Liver (tissue), 3 donors: ENCODE measurements at regions not wholly inside any gene's neighbourhood (a gene's known extent, or its start where the extent isn't known, plus 50 kb on each side); places are given as distances from the start of the nearest gene placed in this dataset.

Experiments used
- HNF4G ChIP-seq: IDR thresholded peaks from 2 replicates; pipeline ENCODE4 v1.6.1; 2016; ENCODE audit warnings: antibody characterized with exemption
- TAF1 ChIP-seq: conservative IDR thresholded peaks from 2 replicates; pipeline ENCODE4 v1.6.1; 2016; ENCODE audit warnings: antibody characterized with exemption, mild to moderate bottlenecking
- YY1 ChIP-seq: IDR thresholded peaks from 2 replicates; pipeline ENCODE4 v1.6.1; 2016; ENCODE audit warnings: antibody characterized with exemption, mild to moderate bottlenecking
- TF ChIP-seq, protein P1 (sequence below): fragments of 150-350 bp; IDR thresholded peaks from 2 replicates; pipeline ENCODE4 v1.5.1; 2017; ENCODE audit warnings: improper control_type of control experiment, low read depth, low read length; ENCODE audit not compliant: missing input control
- TF ChIP-seq, protein P2 (sequence below): IDR thresholded peaks from 2 replicates; pipeline ENCODE4 v1.6.1; 2016; ENCODE audit warnings: antibody characterized with exemption
- donor health status: healthy.
- donor health status: healthy.

DNA sequence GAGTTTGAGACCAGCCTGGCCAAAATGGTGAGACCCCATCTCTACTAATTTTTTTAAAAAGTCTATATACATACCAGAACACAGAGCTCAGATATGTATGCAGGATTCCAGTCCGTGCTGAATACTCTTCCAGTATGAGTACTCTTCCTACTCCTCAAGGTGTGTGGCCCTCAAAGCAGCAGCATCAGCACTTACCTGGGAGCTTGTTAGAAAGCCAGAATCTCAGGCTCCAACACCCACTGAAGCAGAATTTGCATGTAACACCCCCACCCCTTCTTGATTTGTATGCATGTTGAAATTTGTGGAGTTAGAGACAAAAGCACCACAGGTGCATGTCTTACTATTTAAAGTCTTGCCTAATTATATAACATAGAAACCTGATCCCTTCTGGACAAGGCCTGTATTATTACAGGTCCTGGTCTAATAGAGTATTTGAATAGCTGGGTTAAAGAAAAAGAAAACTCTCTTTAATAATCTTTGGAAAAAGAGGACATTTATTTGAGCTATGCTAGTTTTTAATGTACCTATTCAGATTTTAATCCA is 50.3 kb upstream of the NFE2L2 start:
- no peak for TF ChIP-seq YY1
- no peak for TF ChIP-seq TAF1
- TF ChIP-seq, protein P1, sequence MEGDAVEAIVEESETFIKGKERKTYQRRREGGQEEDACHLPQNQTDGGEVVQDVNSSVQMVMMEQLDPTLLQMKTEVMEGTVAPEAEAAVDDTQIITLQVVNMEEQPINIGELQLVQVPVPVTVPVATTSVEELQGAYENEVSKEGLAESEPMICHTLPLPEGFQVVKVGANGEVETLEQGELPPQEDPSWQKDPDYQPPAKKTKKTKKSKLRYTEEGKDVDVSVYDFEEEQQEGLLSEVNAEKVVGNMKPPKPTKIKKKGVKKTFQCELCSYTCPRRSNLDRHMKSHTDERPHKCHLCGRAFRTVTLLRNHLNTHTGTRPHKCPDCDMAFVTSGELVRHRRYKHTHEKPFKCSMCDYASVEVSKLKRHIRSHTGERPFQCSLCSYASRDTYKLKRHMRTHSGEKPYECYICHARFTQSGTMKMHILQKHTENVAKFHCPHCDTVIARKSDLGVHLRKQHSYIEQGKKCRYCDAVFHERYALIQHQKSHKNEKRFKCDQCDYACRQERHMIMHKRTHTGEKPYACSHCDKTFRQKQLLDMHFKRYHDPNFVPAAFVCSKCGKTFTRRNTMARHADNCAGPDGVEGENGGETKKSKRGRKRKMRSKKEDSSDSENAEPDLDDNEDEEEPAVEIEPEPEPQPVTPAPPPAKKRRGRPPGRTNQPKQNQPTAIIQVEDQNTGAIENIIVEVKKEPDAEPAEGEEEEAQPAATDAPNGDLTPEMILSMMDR = no peak
- no peak for TF ChIP-seq HNF4G
- TF ChIP-seq, protein P2, sequence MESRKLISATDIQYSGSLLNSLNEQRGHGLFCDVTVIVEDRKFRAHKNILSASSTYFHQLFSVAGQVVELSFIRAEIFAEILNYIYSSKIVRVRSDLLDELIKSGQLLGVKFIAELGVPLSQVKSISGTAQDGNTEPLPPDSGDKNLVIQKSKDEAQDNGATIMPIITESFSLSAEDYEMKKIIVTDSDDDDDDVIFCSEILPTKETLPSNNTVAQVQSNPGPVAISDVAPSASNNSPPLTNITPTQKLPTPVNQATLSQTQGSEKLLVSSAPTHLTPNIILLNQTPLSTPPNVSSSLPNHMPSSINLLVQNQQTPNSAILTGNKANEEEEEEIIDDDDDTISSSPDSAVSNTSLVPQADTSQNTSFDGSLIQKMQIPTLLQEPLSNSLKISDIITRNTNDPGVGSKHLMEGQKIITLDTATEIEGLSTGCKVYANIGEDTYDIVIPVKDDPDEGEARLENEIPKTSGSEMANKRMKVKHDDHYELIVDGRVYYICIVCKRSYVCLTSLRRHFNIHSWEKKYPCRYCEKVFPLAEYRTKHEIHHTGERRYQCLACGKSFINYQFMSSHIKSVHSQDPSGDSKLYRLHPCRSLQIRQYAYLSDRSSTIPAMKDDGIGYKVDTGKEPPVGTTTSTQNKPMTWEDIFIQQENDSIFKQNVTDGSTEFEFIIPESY = no peak
